Muscle layer of colon (tissue), 2 donors: ENCODE measurements at regions not wholly inside any gene's neighbourhood (a gene's known extent, or its start where the extent isn't known, plus 50 kb on each side); places are given as distances from the start of the nearest gene placed in this dataset.

Source experiments
- H3K27ac ChIP-seq: one replicate; pipeline ENCODE4 v1.7.0; 2013; ENCODE audit warnings: low read depth, mild to moderate bottlenecking, low read length, moderate library complexity
- H3K27me3 ChIP-seq, 2 donors: one replicate each; pipeline ENCODE4 v1.7.0; 2013; ENCODE audit warnings: low read length in 2 of 2, mild to moderate bottlenecking in 2 of 2; ENCODE audit not compliant: insufficient read depth in 2 of 2, control insufficient read depth in 1 of 2
- H3K36me3 ChIP-seq: one replicate; pipeline ENCODE4 v1.7.0; 2013; ENCODE audit warnings: mild to moderate bottlenecking, low read length; ENCODE audit not compliant: insufficient read depth
- H3K4me1 ChIP-seq: one replicate; pipeline ENCODE4 v1.7.0; 2013; ENCODE audit warnings: mild to moderate bottlenecking, low read length; ENCODE audit not compliant: insufficient read depth
- H3K4me3 ChIP-seq, 2 donors: one replicate each; pipeline ENCODE4 v1.7.0; 2013; ENCODE audit warnings: low read length in 2 of 2, low read depth in 1 of 2, mild to moderate bottlenecking in 1 of 2, moderate library complexity in 1 of 2
- H3K9ac ChIP-seq: one replicate; pipeline ENCODE4 v1.7.0; 2013; ENCODE audit warnings: low read length
- H3K9me3 ChIP-seq: one replicate; pipeline ENCODE4 v1.7.0; 2013; ENCODE audit warnings: mild to moderate bottlenecking, low read length
- donor health status: abdominal sarcoma.
- donor health status: Adenocarcinoma of cecum.

- no peaks in the 10 kb centered on the region for H3K27me3 ChIP-seq
- H3K4me3 ChIP-seq, result no peak overlapping the region
- H3K27ac ChIP-seq, result no peak overlapping the region
- H3K4me1 ChIP-seq, result no peaks in the 10 kb centered on the region
- H3K36me3 ChIP-seq, result no peaks in the 10 kb centered on the region
- H3K9ac ChIP-seq, result no peak overlapping the region
- no peaks in the 10 kb centered on the region for H3K9me3 ChIP-seq
Observed at GRCh38 chr1:59074598-59074997, 222.3 kb upstream of the FGGY start.

- no peak overlapping the region for H3K9ac ChIP-seq
- H3K4me1 ChIP-seq, result no peaks in the 10 kb centered on the region
- H3K27me3 ChIP-seq, result no peaks in the 10 kb centered on the region
- H3K27ac ChIP-seq, result no peak overlapping the region
- H3K9me3 ChIP-seq, result no peaks in the 10 kb centered on the region
- H3K4me3 ChIP-seq, result no peak overlapping the region
- H3K36me3 ChIP-seq, result no peaks in the 10 kb centered on the region
Observed at GRCh38 chr1:59075021-59075420, 221.9 kb upstream of the FGGY start.

- no peak overlapping the region for H3K9ac ChIP-seq
- H3K9me3 ChIP-seq, result no peaks in the 10 kb centered on the region
- H3K36me3 ChIP-seq, result no peaks in the 10 kb centered on the region
- no peaks in the 10 kb centered on the region for H3K4me1 ChIP-seq
- H3K4me3 ChIP-seq, result no peak overlapping the region
- no peaks in the 10 kb centered on the region for H3K27me3 ChIP-seq
- no peak overlapping the region for H3K27ac ChIP-seq
Observed at GRCh38 chr1:59076612-59077011, 220.3 kb upstream of the FGGY start.

GRCh38 chr1:59077466-59078069 lies 219.3 kb upstream of the FGGY start:
- H3K4me3 ChIP-seq, result no peak overlapping the region
- H3K4me1 ChIP-seq, result no peaks in the 10 kb centered on the region
- no peaks in the 10 kb centered on the region for H3K36me3 ChIP-seq
- H3K9me3 ChIP-seq, result no peaks in the 10 kb centered on the region
- H3K9ac ChIP-seq, result no peak overlapping the region
- no peak overlapping the region for H3K27ac ChIP-seq
- H3K27me3 ChIP-seq, result no peaks in the 10 kb centered on the region

GRCh38 chr1:59078070-59078800 lies 218.7 kb upstream of the FGGY start:
- no peak overlapping the region for H3K27ac ChIP-seq
- no peaks in the 10 kb centered on the region for H3K36me3 ChIP-seq

GRCh38 chr1:59078866-59079265 lies 218.0 kb upstream of the FGGY start:
- H3K4me1 ChIP-seq, result no peaks in the 10 kb centered on the region
- no peaks in the 10 kb centered on the region for H3K9me3 ChIP-seq
- no peaks in the 10 kb centered on the region for H3K27me3 ChIP-seq
- H3K9ac ChIP-seq, result no peak overlapping the region
- no peak overlapping the region for H3K4me3 ChIP-seq
- no peak overlapping the region for H3K27ac ChIP-seq
- no peaks in the 10 kb centered on the region for H3K36me3 ChIP-seq

More at GRCh38 chr1:59078070-59078800, 218.7 kb upstream of the FGGY start:
- no peaks in the 10 kb centered on the region for H3K9me3 ChIP-seq
- H3K4me3 ChIP-seq, result no peak overlapping the region
- H3K9ac ChIP-seq, result no peak overlapping the region
- H3K4me1 ChIP-seq, result no peaks in the 10 kb centered on the region
- H3K27me3 ChIP-seq, result no peaks in the 10 kb centered on the region

- Histone ChIP-seq H3K4me1 (no peaks in the 10 kb centered on the region), H3K27ac (no peak overlapping the region), H3K36me3 (no peaks in the 10 kb centered on the region), H3K9me3 (no peaks in the 10 kb centered on the region), H3K27me3 (no peaks in the 10 kb centered on the region), H3K4me3 (no peak overlapping the region), H3K9ac (no peak overlapping the region)
Observed at GRCh38 chr1:59079434-59080140, 217.3 kb upstream of the FGGY start.

GRCh38 chr1:59081181-59081580 lies 215.7 kb upstream of the FGGY start:
- Histone ChIP-seq H3K27ac (no peak overlapping the region), H3K9ac (no peak overlapping the region), H3K4me3 (no peak overlapping the region), H3K36me3 (no peaks in the 10 kb centered on the region), H3K9me3 (no peaks in the 10 kb centered on the region), H3K27me3 (no peaks in the 10 kb centered on the region), H3K4me1 (no peaks in the 10 kb centered on the region)

- Histone ChIP-seq H3K27me3 (no peaks in the 10 kb centered on the region), H3K9ac (no peak overlapping the region), H3K9me3 (no peaks in the 10 kb centered on the region), H3K4me1 (no peaks in the 10 kb centered on the region), H3K27ac (no peak overlapping the region), H3K36me3 (no peaks in the 10 kb centered on the region), H3K4me3 (no peak overlapping the region)
Observed at GRCh38 chr1:59081795-59082194, 215.1 kb upstream of the FGGY start.

GRCh38 chr1:59083946-59084865 lies 212.7 kb upstream of the FGGY start:
- no peaks in the 10 kb centered on the region for H3K4me1 ChIP-seq
- H3K4me3 ChIP-seq, result no peak overlapping the region
- no peak overlapping the region for H3K27ac ChIP-seq
- H3K36me3 ChIP-seq, result no peaks in the 10 kb centered on the region
- H3K27me3 ChIP-seq, result no peaks in the 10 kb centered on the region
- H3K9ac ChIP-seq, result no peak overlapping the region
- H3K9me3 ChIP-seq, result no peaks in the 10 kb centered on the region

GRCh38 chr1:59085101-59085500 lies 211.8 kb upstream of the FGGY start:
- Histone ChIP-seq H3K27me3 (no peaks in the 10 kb centered on the region), H3K4me1 (no peaks in the 10 kb centered on the region), H3K9ac (no peak overlapping the region), H3K36me3 (no peaks in the 10 kb centered on the region), H3K27ac (no peak overlapping the region), H3K4me3 (no peak overlapping the region), H3K9me3 (no peaks in the 10 kb centered on the region)
